ENCODE measurements at regions not wholly inside any gene's neighbourhood (a gene's known extent, or its start where the extent isn't known, plus 50 kb on each side); places are given as distances from the start of the nearest gene placed in this dataset.

DNA sequence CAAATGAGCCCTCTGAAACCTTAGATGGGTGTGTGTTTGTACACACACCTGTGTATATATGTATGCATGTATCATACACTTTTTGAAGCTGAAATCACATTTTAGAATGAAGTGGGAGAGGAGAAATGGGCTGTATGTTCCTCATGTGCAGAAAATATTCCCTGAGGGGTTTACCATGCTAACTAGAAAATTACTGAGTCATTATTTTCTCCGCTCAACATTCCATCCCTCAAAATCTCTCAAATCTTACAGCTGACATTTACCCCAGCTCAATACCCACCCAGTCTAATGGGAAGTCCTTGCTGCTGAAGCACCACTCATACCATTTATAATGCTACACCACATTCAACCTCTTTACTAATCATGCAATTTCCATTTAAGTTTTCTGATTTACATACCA lies 138.6 kb downstream of the P2RY1 start:
- Histone ChIP-seq H3K4me2 (ENCODE audit: low read depth, low read length) (no peak overlapping the region), H3K4me1 (ENCODE audit: low read length) (no peaks in the 10 kb centered on the region), H4K20me1 (ENCODE audit: insufficient read depth, low read length) (no peaks in the 10 kb centered on the region), H3K9ac (ENCODE audit: low read length) (no peak overlapping the region), H3K79me2 (ENCODE audit: low read length) (no peaks in the 10 kb centered on the region), H3K9me2 (replicated peaks; ENCODE audit: insufficient read depth, low read length) (no peaks in the 10 kb centered on the region), H3F3A (ENCODE audit: insufficient read depth, low read length) (no peaks in the 10 kb centered on the region), H3K4me3 (ENCODE audit: low read length) (no peak overlapping the region), H3K36me3 (replicated peaks; ENCODE audit: insufficient read depth, low read length) (no peaks in the 10 kb centered on the region), H3K27me3 (replicated peaks; ENCODE audit: insufficient read depth, low read length) (no peaks in the 10 kb centered on the region), H3K27ac (ENCODE audit: low read length) (no peak overlapping the region), H2AFZ (ENCODE audit: low read length) (no peak overlapping the region), H3K9me3 (replicated peaks; ENCODE audit: insufficient read depth, low read length) (no peaks in the 10 kb centered on the region)
- no peak for DNase-seq
- no peak for TF ChIP-seq EZH2phosphoT487 (IDR thresholded peaks at IDR 0.05; ENCODE audit: low read length)

DNA sequence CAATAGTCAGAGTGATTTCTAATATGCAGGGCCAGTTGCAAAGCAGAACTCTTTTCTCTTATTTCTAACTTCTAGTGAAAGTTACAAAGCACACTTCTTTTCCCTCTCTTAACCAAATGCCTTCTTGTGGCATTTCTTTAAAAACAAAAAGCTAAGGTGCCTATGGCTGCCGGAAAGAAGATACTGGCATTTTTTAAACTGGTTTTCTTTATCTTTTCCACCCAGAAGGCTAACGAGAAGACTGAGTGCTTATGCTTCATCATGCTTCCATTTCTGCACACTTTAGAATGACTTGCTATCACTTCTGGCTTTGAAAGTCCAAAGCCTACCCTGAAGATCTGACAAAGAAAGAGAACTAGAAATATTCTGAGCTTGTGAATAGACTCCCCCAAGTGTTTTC lies 141.3 kb downstream of the P2RY1 start:
- TF ChIP-seq, protein P1, sequence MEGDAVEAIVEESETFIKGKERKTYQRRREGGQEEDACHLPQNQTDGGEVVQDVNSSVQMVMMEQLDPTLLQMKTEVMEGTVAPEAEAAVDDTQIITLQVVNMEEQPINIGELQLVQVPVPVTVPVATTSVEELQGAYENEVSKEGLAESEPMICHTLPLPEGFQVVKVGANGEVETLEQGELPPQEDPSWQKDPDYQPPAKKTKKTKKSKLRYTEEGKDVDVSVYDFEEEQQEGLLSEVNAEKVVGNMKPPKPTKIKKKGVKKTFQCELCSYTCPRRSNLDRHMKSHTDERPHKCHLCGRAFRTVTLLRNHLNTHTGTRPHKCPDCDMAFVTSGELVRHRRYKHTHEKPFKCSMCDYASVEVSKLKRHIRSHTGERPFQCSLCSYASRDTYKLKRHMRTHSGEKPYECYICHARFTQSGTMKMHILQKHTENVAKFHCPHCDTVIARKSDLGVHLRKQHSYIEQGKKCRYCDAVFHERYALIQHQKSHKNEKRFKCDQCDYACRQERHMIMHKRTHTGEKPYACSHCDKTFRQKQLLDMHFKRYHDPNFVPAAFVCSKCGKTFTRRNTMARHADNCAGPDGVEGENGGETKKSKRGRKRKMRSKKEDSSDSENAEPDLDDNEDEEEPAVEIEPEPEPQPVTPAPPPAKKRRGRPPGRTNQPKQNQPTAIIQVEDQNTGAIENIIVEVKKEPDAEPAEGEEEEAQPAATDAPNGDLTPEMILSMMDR (IDR thresholded peaks at IDR 0.05; ENCODE audit: low read length): no peak
- no peak for TF ChIP-seq EZH2phosphoT487 (IDR thresholded peaks at IDR 0.05; ENCODE audit: low read length)
- no peak for TF ChIP-seq EZH2 (optimal IDR thresholded peaks at IDR 0.05; ENCODE audit: low read depth, low read length)
- H4K20me1 ChIP-seq (ENCODE audit: insufficient read depth, low read length): no peaks in the 10 kb centered on the region
- no peak overlapping the region for H3K4me3 ChIP-seq (ENCODE audit: low read length)
- DNase-seq: no peak
- no peaks in the 10 kb centered on the region for H3F3A ChIP-seq (ENCODE audit: insufficient read depth, low read length)
- H3K9me2 ChIP-seq (replicated peaks; ENCODE audit: insufficient read depth, low read length): no peaks in the 10 kb centered on the region
- no peaks in the 10 kb centered on the region for H3K79me2 ChIP-seq (ENCODE audit: low read length)
- no peak overlapping the region for H2AFZ ChIP-seq (ENCODE audit: low read length)
- H3K4me2 ChIP-seq (ENCODE audit: low read depth, low read length): no peak overlapping the region
- H3K27me3 ChIP-seq (replicated peaks; ENCODE audit: insufficient read depth, low read length): no peaks in the 10 kb centered on the region
- H3K4me1 ChIP-seq (ENCODE audit: low read length): no peaks in the 10 kb centered on the region
- H3K9ac ChIP-seq (ENCODE audit: low read length): no peak overlapping the region
- H3K9me3 ChIP-seq (replicated peaks; ENCODE audit: insufficient read depth, low read length): no peaks in the 10 kb centered on the region
- no peak overlapping the region for H3K27ac ChIP-seq (ENCODE audit: low read length)
- H3K36me3 ChIP-seq (replicated peaks; ENCODE audit: insufficient read depth, low read length): no peaks in the 10 kb centered on the region

DNA sequence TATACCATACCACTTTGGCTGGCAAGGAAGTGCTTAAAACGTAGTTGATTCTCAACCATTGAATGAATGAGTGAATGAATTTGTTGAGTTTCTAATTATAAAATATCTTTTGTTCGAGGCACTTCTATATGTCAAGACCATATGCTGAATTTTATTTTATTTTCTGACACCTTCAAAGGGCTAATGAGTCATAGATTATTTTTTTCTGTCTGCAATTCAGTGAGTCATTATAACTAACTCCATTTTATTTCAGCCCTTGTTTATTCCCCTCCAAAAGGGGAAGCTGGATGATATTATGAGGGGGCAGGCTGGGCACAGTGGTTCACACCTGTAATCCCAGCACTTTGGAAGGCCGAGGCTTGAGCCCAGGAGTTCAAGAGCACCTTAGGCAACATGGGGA lies 142.4 kb downstream of the P2RY1 start:
- H3K79me2 ChIP-seq (ENCODE audit: low read length): no peaks in the 10 kb centered on the region

DNA sequence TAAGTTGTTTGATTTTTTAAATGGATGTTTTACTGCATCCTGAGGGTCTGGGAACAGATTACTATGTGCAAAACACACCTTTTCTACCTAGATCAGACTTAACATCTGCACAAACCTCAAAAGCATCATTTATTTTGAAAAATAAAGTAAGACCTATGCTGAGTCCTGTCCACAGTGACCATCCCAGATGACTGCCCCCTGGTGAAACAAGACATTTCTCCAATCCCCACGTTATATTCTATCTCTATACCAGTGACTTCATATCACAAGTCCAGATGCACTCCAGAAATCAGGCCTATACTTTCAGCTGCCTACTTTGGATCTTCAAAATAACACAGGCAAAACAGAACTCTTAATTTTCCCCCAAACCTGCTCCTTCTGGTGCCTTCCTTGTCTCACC lies 143.2 kb downstream of the P2RY1 start:
- H3F3A ChIP-seq (ENCODE audit: insufficient read depth, low read length): no peaks in the 10 kb centered on the region
- H3K4me1 ChIP-seq (ENCODE audit: low read length): no peaks in the 10 kb centered on the region
- no peak overlapping the region for H3K27ac ChIP-seq (ENCODE audit: low read length)
- no peaks in the 10 kb centered on the region for H3K36me3 ChIP-seq (replicated peaks; ENCODE audit: insufficient read depth, low read length)
- no peak overlapping the region for H3K4me2 ChIP-seq (ENCODE audit: low read depth, low read length)
- H3K79me2 ChIP-seq (ENCODE audit: low read length): no peaks in the 10 kb centered on the region
- no peaks in the 10 kb centered on the region for H3K9me2 ChIP-seq (replicated peaks; ENCODE audit: insufficient read depth, low read length)
- H3K9me3 ChIP-seq (replicated peaks; ENCODE audit: insufficient read depth, low read length): no peaks in the 10 kb centered on the region
- H3K27me3 ChIP-seq (replicated peaks; ENCODE audit: insufficient read depth, low read length): no peaks in the 10 kb centered on the region
- no peak overlapping the region for H3K4me3 ChIP-seq (ENCODE audit: low read length)
- H3K9ac ChIP-seq (ENCODE audit: low read length): no peak overlapping the region
- DNase-seq: no peak
- H2AFZ ChIP-seq (ENCODE audit: low read length): no peak overlapping the region
- TF ChIP-seq, protein P1 (IDR thresholded peaks at IDR 0.05; ENCODE audit: low read length): no peak
- no peak for TF ChIP-seq EZH2phosphoT487 (IDR thresholded peaks at IDR 0.05; ENCODE audit: low read length)
- no peak for TF ChIP-seq EZH2 (optimal IDR thresholded peaks at IDR 0.05; ENCODE audit: low read depth, low read length)
- H4K20me1 ChIP-seq (ENCODE audit: insufficient read depth, low read length): no peaks in the 10 kb centered on the region

More for the DNA sequence above, 142.4 kb downstream of the P2RY1 start:
- Histone ChIP-seq H3K4me1 (ENCODE audit: low read length) (no peaks in the 10 kb centered on the region), H3K4me3 (ENCODE audit: low read length) (no peak overlapping the region), H3K4me2 (ENCODE audit: low read depth, low read length) (no peak overlapping the region), H3K27ac (ENCODE audit: low read length) (no peak overlapping the region), H3K9me2 (replicated peaks; ENCODE audit: insufficient read depth, low read length) (no peaks in the 10 kb centered on the region), H3K9ac (ENCODE audit: low read length) (no peak overlapping the region), H3K27me3 (replicated peaks; ENCODE audit: insufficient read depth, low read length) (no peaks in the 10 kb centered on the region), H2AFZ (ENCODE audit: low read length) (no peak overlapping the region), H4K20me1 (ENCODE audit: insufficient read depth, low read length) (no peaks in the 10 kb centered on the region), H3F3A (ENCODE audit: insufficient read depth, low read length) (no peaks in the 10 kb centered on the region), H3K9me3 (replicated peaks; ENCODE audit: insufficient read depth, low read length) (no peaks in the 10 kb centered on the region), H3K36me3 (replicated peaks; ENCODE audit: insufficient read depth, low read length) (no peaks in the 10 kb centered on the region)
- no peak for DNase-seq
- TF ChIP-seq, protein P1 (IDR thresholded peaks at IDR 0.05; ENCODE audit: low read length): no peak
- TF ChIP-seq EZH2phosphoT487 (IDR thresholded peaks at IDR 0.05; ENCODE audit: low read length): no peak
- no peak for TF ChIP-seq EZH2 (optimal IDR thresholded peaks at IDR 0.05; ENCODE audit: low read depth, low read length)

Data from MM.1S (cell line).